ENCODE measurements at regions not wholly inside any gene's neighbourhood (a gene's known extent, or its start where the extent isn't known, plus 50 kb on each side); places are given as distances from the start of the nearest gene placed in this dataset.
"Not testable (repeated sequence)": the region's sequence is repeated elsewhere in the genome, so short reads cannot be mapped to it uniquely, and the experiment has no call there.

- no peak for TF ChIP-seq CTCF (IDR thresholded peaks at IDR 0.05; ENCODE audit: insufficient read depth, low read length)
- DNase-seq (ENCODE audit: low read depth), result no peak
- no peak overlapping the region for H3K4me3 ChIP-seq (ENCODE audit: low read depth, low read length)
These were observed 138.1 kb upstream of the PLXNC1 start for GRCh38 chr12:94010307-94010706.

- DNase-seq (ENCODE audit: low read depth), result no peak
- no peak overlapping the region for H3K4me3 ChIP-seq (ENCODE audit: low read depth, low read length)
- no peak for TF ChIP-seq CTCF (IDR thresholded peaks at IDR 0.05; ENCODE audit: insufficient read depth, low read length)
These were observed 136.3 kb upstream of the PLXNC1 start for GRCh38 chr12:94012071-94012470.

GRCh38 chr12:94012590-94012989, 135.8 kb upstream of the PLXNC1 start:
- TF ChIP-seq CTCF (IDR thresholded peaks at IDR 0.05; ENCODE audit: insufficient read depth, low read length), result no peak
- no peak overlapping the region for H3K4me3 ChIP-seq (ENCODE audit: low read depth, low read length)
- DNase-seq (ENCODE audit: low read depth), result no peak

DNA sequence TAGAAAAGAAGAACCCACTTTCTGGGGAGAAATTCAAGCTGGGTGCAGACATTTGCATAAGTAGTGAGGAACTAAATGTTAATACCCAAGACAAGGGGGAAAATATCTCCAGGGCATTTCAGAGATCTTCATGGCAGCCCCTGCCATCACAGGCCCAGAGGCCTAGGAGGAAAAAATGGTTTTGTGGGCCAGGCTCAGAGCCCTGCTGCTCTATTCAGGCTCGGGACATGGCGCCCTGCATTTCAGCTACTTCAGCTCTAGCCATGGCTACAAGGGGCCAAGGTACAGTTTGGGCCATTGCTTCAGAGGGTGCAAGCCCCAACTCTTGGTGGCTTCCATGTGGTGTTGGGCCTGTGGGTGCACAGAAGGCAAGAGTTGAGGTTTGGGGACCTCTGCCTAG, 131.1 kb upstream of the PLXNC1 start:
- H3K4me3 ChIP-seq (ENCODE audit: low read depth, low read length); DNase-seq (ENCODE audit: low read depth): not testable (repeated sequence)

DNA sequence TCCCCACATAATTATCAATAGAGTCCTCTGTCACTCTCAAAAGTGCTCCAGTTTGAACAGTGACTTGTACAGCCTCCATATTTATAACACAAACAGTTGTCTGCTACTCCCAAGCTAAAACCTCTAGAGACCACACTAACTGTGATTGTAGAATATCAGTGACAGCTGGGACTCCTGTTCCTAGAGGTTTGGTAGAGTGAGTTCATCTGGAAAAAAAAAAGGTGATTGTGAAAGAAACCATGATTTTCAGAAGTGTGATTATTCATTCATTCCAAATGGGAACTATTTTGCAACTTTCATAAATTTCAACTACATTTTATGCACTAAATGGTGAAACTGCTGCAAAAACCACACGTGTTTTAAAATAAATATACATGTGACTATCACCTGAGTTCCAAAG, 128.0 kb upstream of the PLXNC1 start:
- TF ChIP-seq CTCF (IDR thresholded peaks at IDR 0.05; ENCODE audit: insufficient read depth, low read length), result no peak
- DNase-seq (ENCODE audit: low read depth), result no peak

DNA sequence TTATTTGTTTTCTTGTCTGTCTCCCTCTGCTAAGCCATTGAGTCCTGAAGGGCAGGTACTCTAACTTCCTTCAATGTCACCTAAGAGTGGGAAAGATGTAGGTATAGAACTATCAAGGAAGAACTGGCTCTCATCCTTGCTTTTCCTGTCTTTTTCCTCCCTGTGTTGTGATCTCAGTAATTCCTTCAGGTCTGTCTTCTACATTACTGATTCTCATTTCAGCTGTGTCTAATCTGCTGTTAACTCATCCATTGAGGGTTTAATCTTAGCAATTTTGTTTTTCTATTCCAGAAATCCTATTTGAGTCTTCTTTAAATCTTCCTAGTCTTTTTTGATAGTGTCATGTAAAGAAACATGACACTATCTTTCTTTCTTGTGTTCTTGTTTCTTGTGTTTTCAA, 124.5 kb upstream of the PLXNC1 start:
- no peak overlapping the region for H3K4me3 ChIP-seq (ENCODE audit: low read depth, low read length)
- TF ChIP-seq CTCF (IDR thresholded peaks at IDR 0.05; ENCODE audit: insufficient read depth, low read length), result no peak
- DNase-seq (ENCODE audit: low read depth), result no peak

More for the DNA sequence above, 128.0 kb upstream of the PLXNC1 start:
- no peak overlapping the region for H3K4me3 ChIP-seq (ENCODE audit: low read depth, low read length)

DNA sequence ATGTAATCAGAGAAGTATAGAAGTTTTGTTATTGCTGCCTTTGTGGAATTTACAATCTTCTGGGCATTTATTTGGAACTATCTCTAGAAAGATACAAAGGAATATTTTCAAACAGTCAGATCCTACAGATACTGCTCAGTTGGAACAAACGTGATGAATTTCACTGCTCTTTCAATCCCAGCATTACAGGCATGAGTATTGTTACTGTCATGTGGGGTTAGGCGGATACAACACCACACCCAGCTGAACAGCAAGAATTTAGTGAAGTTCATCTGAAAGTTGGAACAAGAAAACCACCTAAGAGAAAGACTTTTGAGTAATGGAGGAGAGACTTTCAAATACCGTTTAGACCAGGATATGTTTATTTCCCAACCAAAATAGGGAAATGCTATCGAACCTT, 123.3 kb upstream of the PLXNC1 start:
- TF ChIP-seq CTCF (IDR thresholded peaks at IDR 0.05; ENCODE audit: insufficient read depth, low read length), result no peak
- DNase-seq (ENCODE audit: low read depth), result no peak
- H3K4me3 ChIP-seq (ENCODE audit: low read depth, low read length), result no peak overlapping the region
